ENCODE measurements at regions not wholly inside any gene's neighbourhood (a gene's known extent, or its start where the extent isn't known, plus 50 kb on each side); places are given as distances from the start of the nearest gene placed in this dataset.

DNA sequence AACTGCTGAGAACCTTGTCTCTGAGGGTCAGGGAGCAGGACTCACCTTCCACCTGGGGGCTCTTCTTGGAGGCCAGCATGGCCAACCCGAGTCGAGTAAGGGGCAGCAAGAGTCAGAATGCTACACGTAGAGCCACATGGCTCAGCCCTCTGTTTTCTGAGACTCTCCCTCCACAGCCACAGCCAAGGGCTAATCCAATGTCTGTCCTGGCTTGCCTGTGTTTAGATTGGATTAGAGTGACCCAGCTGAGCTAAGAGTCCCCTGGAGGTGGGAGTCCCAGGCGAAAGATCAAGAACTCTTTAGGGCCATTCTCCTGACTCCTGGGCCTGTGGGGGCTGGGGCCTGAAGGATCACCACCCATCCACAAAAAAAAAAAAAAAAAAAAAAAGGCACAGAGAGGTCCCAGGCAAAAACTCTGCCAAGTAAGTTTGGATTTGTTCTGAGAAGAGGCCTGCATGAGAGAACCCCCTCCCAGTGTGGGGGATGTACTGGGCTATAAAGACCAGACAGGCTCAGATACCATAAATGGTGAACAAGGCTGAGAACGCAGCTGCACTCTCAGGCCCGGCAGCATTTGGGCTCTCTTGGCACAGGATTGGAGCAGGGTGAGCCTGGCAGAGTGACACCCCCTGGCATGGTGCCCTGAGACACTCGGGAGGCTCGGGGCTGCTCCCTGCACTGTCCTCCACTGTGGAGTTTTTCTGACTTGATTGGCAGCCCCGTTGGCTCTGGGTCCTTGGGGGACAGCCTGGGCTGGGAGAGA is 88.0 kb upstream of the OSBPL11 start:
- no peak for TF ChIP-seq POLR2A (IDR thresholded peaks at IDR 0.05)
- TF ChIP-seq, protein P1, sequence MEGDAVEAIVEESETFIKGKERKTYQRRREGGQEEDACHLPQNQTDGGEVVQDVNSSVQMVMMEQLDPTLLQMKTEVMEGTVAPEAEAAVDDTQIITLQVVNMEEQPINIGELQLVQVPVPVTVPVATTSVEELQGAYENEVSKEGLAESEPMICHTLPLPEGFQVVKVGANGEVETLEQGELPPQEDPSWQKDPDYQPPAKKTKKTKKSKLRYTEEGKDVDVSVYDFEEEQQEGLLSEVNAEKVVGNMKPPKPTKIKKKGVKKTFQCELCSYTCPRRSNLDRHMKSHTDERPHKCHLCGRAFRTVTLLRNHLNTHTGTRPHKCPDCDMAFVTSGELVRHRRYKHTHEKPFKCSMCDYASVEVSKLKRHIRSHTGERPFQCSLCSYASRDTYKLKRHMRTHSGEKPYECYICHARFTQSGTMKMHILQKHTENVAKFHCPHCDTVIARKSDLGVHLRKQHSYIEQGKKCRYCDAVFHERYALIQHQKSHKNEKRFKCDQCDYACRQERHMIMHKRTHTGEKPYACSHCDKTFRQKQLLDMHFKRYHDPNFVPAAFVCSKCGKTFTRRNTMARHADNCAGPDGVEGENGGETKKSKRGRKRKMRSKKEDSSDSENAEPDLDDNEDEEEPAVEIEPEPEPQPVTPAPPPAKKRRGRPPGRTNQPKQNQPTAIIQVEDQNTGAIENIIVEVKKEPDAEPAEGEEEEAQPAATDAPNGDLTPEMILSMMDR (IDR thresholded peaks at IDR 0.05): no peak

Data from thyroid gland (tissue), 4 donors.